Chondrocyte (in vitro differentiated cells): ENCODE measurements at regions not wholly inside any gene's neighbourhood (a gene's known extent, or its start where the extent isn't known, plus 50 kb on each side); places are given as distances from the start of the nearest gene placed in this dataset.

ENCODE experiments used
- DNase-seq: peaks from one replicate; pipeline ENCODE4 v3.0.0; 2021; ENCODE audit warnings: mixed read lengths, low spot score
- H3K27ac Mint-ChIP-seq: one replicate; pipeline ENCODE4 v1.8.0; 2021; ENCODE audit warnings: mild to moderate bottlenecking, moderate library complexity, mixed read lengths; ENCODE audit not compliant: unreplicated experiment
- H3K27me3 Mint-ChIP-seq: 2 replicates; pipeline ENCODE4 v1.8.0; 2021; ENCODE audit warnings: low read depth, mixed read lengths
- H3K36me3 Mint-ChIP-seq: 2 replicates; pipeline ENCODE4 v1.8.0; 2021; ENCODE audit warnings: low read depth, mixed read lengths
- H3K4me1 Mint-ChIP-seq: 2 replicates; pipeline ENCODE4 v1.8.0; 2021; ENCODE audit warnings: low read depth, mild to moderate bottlenecking, mixed read lengths
- H3K4me3 Mint-ChIP-seq: one replicate; pipeline ENCODE4 v1.8.0; 2021; ENCODE audit warnings: mild to moderate bottlenecking, moderate library complexity, mixed read lengths; ENCODE audit not compliant: unreplicated experiment
- H3K9me3 Mint-ChIP-seq: 2 replicates; pipeline ENCODE4 v1.8.0; 2021; ENCODE audit warnings: low read depth, mixed read lengths
- TF ChIP-seq, protein P1 (sequence below): fragments of 200-600 bp; sonication (generic); IDR thresholded peaks from 2 replicates; pipeline ENCODE4 v1.5.0; 2021; ENCODE audit warnings: antibody characterized with exemption, mild to moderate bottlenecking, moderate library complexity

DNA sequence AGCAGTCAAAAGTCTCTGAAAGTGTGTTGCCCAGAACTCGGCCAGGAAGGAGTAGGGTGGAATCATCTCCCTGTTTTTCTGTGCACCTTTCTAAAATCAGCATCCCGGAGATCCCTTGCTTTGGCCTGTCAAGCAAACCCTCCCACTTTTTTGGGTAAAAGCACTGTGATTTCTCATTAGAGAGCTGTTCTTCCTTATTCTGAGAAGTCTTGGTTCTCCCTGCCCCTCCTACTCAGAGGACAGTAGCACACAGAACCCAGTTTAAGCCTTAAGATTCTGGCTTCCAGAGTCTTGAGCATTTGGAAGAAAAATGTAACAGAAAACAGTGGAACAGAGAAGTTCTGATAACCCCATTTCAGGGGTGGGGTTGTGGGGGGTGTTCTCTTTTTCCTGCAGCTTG, 52.6 kb upstream of the KATNAL1 start:
- no peak overlapping the region for H3K4me3 Mint-ChIP-seq
- H3K9me3 Mint-ChIP-seq: no peaks in the 10 kb centered on the region
- TF ChIP-seq, protein P1, sequence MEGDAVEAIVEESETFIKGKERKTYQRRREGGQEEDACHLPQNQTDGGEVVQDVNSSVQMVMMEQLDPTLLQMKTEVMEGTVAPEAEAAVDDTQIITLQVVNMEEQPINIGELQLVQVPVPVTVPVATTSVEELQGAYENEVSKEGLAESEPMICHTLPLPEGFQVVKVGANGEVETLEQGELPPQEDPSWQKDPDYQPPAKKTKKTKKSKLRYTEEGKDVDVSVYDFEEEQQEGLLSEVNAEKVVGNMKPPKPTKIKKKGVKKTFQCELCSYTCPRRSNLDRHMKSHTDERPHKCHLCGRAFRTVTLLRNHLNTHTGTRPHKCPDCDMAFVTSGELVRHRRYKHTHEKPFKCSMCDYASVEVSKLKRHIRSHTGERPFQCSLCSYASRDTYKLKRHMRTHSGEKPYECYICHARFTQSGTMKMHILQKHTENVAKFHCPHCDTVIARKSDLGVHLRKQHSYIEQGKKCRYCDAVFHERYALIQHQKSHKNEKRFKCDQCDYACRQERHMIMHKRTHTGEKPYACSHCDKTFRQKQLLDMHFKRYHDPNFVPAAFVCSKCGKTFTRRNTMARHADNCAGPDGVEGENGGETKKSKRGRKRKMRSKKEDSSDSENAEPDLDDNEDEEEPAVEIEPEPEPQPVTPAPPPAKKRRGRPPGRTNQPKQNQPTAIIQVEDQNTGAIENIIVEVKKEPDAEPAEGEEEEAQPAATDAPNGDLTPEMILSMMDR: no peak
- no peak overlapping the region for H3K27ac Mint-ChIP-seq
- no peaks in the 10 kb centered on the region for H3K27me3 Mint-ChIP-seq
- H3K4me1 Mint-ChIP-seq: peaks cover 5% of the 10 kb centered on the region
- no peaks in the 10 kb centered on the region for H3K36me3 Mint-ChIP-seq
- DNase-seq: no peak

DNA sequence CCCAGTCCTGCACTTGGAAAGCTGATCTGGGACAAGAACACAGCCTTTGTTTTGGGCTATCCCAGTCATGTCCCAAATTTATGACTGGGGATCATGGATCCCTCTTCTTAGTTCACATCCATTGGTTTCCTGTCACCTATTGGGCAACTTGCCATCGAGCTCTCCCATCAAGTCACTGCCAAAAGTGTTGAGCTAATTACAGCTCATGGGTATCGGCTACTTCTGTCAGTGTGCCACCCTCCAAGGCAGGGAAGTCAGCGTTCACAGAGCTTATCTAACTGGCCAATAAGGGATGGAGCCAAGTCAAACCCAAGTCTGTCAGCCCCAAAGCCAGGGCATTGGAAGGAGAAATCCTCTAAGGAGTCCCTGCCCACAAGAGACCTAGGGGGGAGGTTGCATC, 53.2 kb upstream of the KATNAL1 start:
- Mint-ChIP-seq H3K27me3 (no peaks in the 10 kb centered on the region), H3K9me3 (no peaks in the 10 kb centered on the region), H3K27ac (no peak overlapping the region), H3K4me3 (no peak overlapping the region), H3K4me1 (peaks cover 10% of the 10 kb centered on the region), H3K36me3 (no peaks in the 10 kb centered on the region)
- TF ChIP-seq, protein P1: no peak
- DNase-seq: no peak

DNA sequence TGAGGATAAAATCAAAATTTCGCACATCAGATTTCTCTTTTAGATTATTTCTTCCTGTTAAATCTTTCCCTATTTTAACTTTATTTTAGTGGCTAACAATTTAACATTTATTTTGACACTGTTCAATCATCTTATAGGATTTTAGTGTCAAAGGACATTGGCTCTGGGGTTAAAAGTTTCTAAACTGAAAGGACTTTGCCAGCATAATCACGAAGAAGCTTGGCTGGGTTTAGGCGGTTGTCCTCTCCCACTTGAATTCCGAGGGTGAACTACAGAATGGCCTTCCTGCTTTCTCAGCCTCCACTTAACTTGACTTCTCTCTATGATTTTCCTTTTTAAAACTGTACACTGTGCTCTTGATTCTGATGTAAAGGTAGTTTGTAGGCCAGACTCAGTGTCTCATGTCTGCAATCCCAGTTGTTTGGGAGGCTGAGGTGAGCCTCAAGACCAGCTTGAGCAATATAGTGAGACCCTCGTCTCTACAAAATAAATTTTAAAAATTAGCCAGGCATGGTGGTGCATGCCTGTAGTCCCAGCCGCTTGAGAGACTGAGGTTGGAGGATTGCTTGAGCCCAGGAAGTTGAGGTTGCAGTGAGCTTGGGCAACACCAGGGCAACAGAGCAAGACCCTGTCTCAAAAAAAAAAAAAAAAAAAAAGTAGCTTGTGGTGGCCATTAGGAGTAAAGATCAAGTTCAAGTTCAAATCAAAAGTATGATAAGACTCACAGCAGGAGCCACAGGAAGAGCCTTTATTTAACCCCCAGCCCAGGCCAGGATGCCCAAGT, 54.8 kb upstream of the KATNAL1 start:
- no peak for DNase-seq

DNA sequence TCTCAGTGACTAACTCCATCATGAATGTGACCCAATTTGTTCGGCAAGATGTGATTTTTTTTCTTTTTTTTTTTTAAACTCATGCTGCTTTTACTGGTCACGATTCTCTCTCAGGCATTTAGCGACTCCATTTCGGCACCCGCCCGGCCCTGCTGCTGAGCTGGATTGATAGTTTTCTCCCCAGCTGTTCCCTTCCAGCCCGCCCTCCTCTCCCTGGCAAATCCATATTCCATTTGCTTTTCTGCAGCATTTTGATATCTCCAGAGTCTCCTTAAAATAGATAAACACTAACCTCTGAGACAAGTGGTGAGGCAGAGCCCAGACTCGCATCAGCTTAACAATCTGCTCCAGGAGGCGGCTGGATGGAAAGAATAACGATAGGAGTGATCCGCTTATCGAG, 55.5 kb upstream of the KATNAL1 start:
- no peak overlapping the region for H3K4me3 Mint-ChIP-seq
- H3K36me3 Mint-ChIP-seq: no peaks in the 10 kb centered on the region
- no peak for DNase-seq
- H3K27me3 Mint-ChIP-seq: no peaks in the 10 kb centered on the region
- peaks cover 11% of the 10 kb centered on the region for H3K4me1 Mint-ChIP-seq
- H3K9me3 Mint-ChIP-seq: no peaks in the 10 kb centered on the region
- no peak overlapping the region for H3K27ac Mint-ChIP-seq
- TF ChIP-seq, protein P1: no peak

More for the DNA sequence above, 54.8 kb upstream of the KATNAL1 start:
- H3K4me3 Mint-ChIP-seq: no peak overlapping the region
- TF ChIP-seq, protein P1: no peak
- H3K9me3 Mint-ChIP-seq: no peaks in the 10 kb centered on the region
- H3K27ac Mint-ChIP-seq: no peak overlapping the region
- no peaks in the 10 kb centered on the region for H3K36me3 Mint-ChIP-seq
- H3K27me3 Mint-ChIP-seq: no peaks in the 10 kb centered on the region
- H3K4me1 Mint-ChIP-seq: peaks cover 11% of the 10 kb centered on the region

DNA sequence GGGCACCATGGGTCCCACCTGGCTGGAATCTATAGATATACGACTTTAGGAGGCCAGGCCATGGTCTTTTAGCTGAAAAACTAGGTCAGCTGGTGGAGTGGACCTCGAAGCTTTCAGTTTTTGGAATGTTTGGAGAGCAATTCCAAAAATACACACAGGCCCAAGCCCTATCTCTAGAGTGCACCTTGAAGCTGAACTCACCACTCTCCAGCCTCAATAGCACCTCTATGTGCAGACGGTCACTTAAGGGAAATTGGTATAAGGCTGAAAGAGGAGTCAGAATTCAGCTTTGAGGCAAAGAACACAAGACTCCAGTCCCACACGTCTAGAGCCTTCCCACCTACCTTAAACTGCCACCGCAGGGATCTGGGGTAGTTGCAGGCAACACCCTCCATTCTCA, 56.4 kb upstream of the KATNAL1 start:
- TF ChIP-seq, protein P1: no peak
- no peaks in the 10 kb centered on the region for H3K27me3 Mint-ChIP-seq
- no peak overlapping the region for H3K27ac Mint-ChIP-seq
- H3K4me1 Mint-ChIP-seq: peaks cover 11% of the 10 kb centered on the region
- no peaks in the 10 kb centered on the region for H3K36me3 Mint-ChIP-seq
- no peaks in the 10 kb centered on the region for H3K9me3 Mint-ChIP-seq
- no peak for DNase-seq
- H3K4me3 Mint-ChIP-seq: no peak overlapping the region
